ENCODE measurements at regions not wholly inside any gene's neighbourhood (a gene's known extent, or its start where the extent isn't known, plus 50 kb on each side); places are given as distances from the start of the nearest gene placed in this dataset.

DNA sequence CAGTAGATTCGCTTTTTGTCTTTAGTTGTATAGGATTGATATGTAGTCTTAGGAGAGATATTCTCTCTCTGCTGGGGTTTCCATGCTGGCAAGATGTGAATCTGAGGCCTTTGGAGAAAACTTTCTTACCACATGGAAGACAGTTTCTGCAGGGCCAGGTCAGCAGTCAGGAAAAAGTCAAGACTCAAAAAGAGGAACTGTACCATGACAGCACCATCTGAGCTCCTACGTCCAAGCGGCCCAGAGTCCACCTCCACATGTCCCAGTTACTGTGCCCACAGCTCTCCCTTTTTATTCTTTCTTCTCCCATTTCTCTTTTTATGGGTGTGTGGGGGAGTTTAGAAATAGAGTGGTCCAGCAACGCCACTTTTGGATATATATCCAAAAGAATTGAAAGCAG, 172.0 kb downstream of the MTHFS start:
- peaks cover 48% of the 10 kb centered on the region for H3K27me3 Mint-ChIP-seq (ENCODE audit: unreplicated experiment)
- CTCF ChIA-PET: no interaction called here
- peaks cover 2% of the 10 kb centered on the region for H3K9me3 Mint-ChIP-seq (ENCODE audit: low read depth, unreplicated experiment)
- no peaks in the 10 kb centered on the region for H3K36me3 Mint-ChIP-seq (ENCODE audit: insufficient read depth, unreplicated experiment)
- TF ChIP-seq, protein P1, sequence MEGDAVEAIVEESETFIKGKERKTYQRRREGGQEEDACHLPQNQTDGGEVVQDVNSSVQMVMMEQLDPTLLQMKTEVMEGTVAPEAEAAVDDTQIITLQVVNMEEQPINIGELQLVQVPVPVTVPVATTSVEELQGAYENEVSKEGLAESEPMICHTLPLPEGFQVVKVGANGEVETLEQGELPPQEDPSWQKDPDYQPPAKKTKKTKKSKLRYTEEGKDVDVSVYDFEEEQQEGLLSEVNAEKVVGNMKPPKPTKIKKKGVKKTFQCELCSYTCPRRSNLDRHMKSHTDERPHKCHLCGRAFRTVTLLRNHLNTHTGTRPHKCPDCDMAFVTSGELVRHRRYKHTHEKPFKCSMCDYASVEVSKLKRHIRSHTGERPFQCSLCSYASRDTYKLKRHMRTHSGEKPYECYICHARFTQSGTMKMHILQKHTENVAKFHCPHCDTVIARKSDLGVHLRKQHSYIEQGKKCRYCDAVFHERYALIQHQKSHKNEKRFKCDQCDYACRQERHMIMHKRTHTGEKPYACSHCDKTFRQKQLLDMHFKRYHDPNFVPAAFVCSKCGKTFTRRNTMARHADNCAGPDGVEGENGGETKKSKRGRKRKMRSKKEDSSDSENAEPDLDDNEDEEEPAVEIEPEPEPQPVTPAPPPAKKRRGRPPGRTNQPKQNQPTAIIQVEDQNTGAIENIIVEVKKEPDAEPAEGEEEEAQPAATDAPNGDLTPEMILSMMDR (IDR thresholded peaks at IDR 0.05; ENCODE audit: unreplicated experiment): no peak
- H3K4me1 Mint-ChIP-seq (ENCODE audit: low read depth, unreplicated experiment): no peaks in the 10 kb centered on the region
- DNase-seq: no peak
- intact Hi-C loops (cut with micrococcal nuclease; ENCODE audit: unreplicated experiment): no loop called here
- H3K27ac Mint-ChIP-seq (ENCODE audit: unreplicated experiment): no peak overlapping the region
- no peak overlapping the region for H3K4me3 Mint-ChIP-seq (ENCODE audit: low read depth, unreplicated experiment)
- no TSS peak for BruUV-seq (replicated peaks)

DNA sequence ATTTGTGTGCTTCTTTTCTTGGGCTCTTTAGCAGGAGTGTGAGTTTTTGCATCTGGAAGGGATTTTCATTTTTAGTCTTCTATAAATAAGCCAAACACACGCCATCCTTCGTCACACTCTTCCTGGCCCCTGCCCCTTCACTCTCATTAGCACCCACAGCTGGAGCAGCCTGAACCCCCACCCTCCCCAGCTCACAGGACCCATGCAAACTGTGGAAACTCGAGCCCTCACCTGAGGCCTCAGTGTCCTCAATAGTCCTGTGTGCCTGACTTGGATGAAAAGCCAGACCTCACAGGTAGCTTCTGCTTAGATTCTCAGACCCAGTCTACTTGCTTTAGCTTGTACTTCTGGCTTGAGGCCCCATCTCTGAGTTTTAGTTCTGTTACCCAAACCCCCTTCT, 167.9 kb downstream of the MTHFS start:
- H3K36me3 Mint-ChIP-seq (ENCODE audit: insufficient read depth, unreplicated experiment): no peaks in the 10 kb centered on the region

GRCh38 chr15:79736435-79737000, 160.3 kb downstream of the MTHFS start:
- DNase-seq: peak; percentile 21
- Mint-ChIP-seq H3K4me1 (ENCODE audit: low read depth, unreplicated experiment) (peaks cover 14% of the 10 kb centered on the region), H3K36me3 (ENCODE audit: insufficient read depth, unreplicated experiment) (no peaks in the 10 kb centered on the region), H3K27me3 (ENCODE audit: unreplicated experiment) (peaks cover 11% of the 10 kb centered on the region), H3K4me3 (ENCODE audit: low read depth, unreplicated experiment) (no peak overlapping the region), H3K9me3 (ENCODE audit: low read depth, unreplicated experiment) (peaks cover 2% of the 10 kb centered on the region), H3K27ac (ENCODE audit: unreplicated experiment) (no peak overlapping the region)
- no TSS peak for BruUV-seq (replicated peaks)
- intact Hi-C loops (cut with micrococcal nuclease; ENCODE audit: unreplicated experiment): no loop called here
- CTCF ChIA-PET: no interaction called here
- TF ChIP-seq, protein P1 (IDR thresholded peaks at IDR 0.05; ENCODE audit: unreplicated experiment): no peak

More for the DNA sequence above, 167.9 kb downstream of the MTHFS start:
- no TSS peak for BruUV-seq (replicated peaks)
- CTCF ChIA-PET: no interaction called here
- H3K9me3 Mint-ChIP-seq (ENCODE audit: low read depth, unreplicated experiment): peaks cover 2% of the 10 kb centered on the region
- intact Hi-C loops (cut with micrococcal nuclease; ENCODE audit: unreplicated experiment): no loop called here
- H3K4me1 Mint-ChIP-seq (ENCODE audit: low read depth, unreplicated experiment): no peaks in the 10 kb centered on the region
- H3K27me3 Mint-ChIP-seq (ENCODE audit: unreplicated experiment): peaks cover 48% of the 10 kb centered on the region
- no peak overlapping the region for H3K4me3 Mint-ChIP-seq (ENCODE audit: low read depth, unreplicated experiment)
- H3K27ac Mint-ChIP-seq (ENCODE audit: unreplicated experiment): no peak overlapping the region
- TF ChIP-seq, protein P1 (IDR thresholded peaks at IDR 0.05; ENCODE audit: unreplicated experiment): no peak
- DNase-seq: no peak

- DNase-seq: no peak
- no peak overlapping the region for H3K27ac Mint-ChIP-seq (ENCODE audit: unreplicated experiment)
- no peaks in the 10 kb centered on the region for H3K27me3 Mint-ChIP-seq (ENCODE audit: unreplicated experiment)
- TF ChIP-seq, protein P1 (IDR thresholded peaks at IDR 0.05; ENCODE audit: unreplicated experiment): no peak
- intact Hi-C loops (cut with micrococcal nuclease; ENCODE audit: unreplicated experiment): no loop called here
- peaks cover 4% of the 10 kb centered on the region for H3K9me3 Mint-ChIP-seq (ENCODE audit: low read depth, unreplicated experiment)
- peaks cover 14% of the 10 kb centered on the region for H3K4me1 Mint-ChIP-seq (ENCODE audit: low read depth, unreplicated experiment)
- no TSS peak for BruUV-seq (replicated peaks)
- CTCF ChIA-PET: interaction anchor here (0.6 kb wide), 1 partner anchor 63 kb away, joined by 6 read pairs; no protein-coding TSS in a partner anchor
- H3K36me3 Mint-ChIP-seq (ENCODE audit: insufficient read depth, unreplicated experiment): no peaks in the 10 kb centered on the region
- no peak overlapping the region for H3K4me3 Mint-ChIP-seq (ENCODE audit: low read depth, unreplicated experiment)
These were observed 158.7 kb downstream of the MTHFS start for GRCh38 chr15:79738143-79738542.
